Medulla oblongata (tissue), 1 donor: ENCODE measurements at regions not wholly inside any gene's neighbourhood (a gene's known extent, or its start where the extent isn't known, plus 50 kb on each side); places are given as distances from the start of the nearest gene placed in this dataset.
A peak's percentile ranks its signal among the peaks of the same experiment; 100 is the strongest.

Experiments
- DNase-seq: peaks from one replicate; pipeline ENCODE4 v3.0.0-alpha.2; 2015; ENCODE audit errors: extremely low spot score

- no peak for DNase-seq
These were observed 97.5 kb upstream of the ANO3 start for GRCh38 chr11:26234451-26234850.

- no peak for DNase-seq
These were observed 88.5 kb upstream of the ANO3 start for GRCh38 chr11:26243426-26243825.

GRCh38 chr11:26244207-26244606 lies 87.7 kb upstream of the ANO3 start:
- no peak for DNase-seq

GRCh38 chr11:26245046-26245445 lies 86.9 kb upstream of the ANO3 start:
- DNase-seq: no peak

DNA sequence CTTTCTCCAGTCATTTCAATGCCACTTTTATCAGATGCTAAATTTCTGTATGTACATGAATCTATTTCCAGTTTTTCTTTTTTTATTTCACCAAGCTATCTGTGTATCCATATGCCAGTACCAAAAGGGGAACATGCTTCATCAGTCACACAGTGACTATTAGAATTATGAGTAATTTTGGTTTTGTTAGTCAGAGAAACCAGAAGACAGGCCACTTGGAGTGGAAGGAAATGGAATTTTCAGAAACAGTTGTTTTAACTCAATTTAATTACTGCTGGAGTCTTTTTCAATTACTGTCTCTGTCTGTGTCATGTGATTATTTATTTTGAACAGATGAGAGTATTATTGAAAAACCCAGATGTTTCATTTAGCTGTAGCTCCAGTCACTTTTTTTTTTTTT lies 84.6 kb upstream of the ANO3 start:
- DNase-seq: no peak

DNA sequence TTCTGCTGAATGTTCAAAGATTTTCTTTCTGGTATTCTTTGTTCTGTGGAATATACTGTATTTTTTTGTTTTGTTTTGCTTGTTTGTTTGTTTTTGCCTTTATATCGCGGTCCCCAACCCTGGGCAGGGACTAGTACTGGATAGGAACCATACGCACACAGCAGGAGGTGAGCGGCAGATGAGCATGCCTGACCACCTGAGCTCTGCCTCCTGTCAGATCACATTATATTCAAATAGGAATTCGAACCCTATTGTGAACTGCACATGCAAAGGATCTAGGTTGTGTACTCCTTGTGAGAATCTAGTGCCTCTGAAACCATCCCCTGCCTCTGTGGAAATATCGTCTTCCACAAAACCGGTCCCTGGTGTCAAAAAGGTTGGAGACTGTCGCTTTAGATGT lies 83.3 kb upstream of the ANO3 start:
- no peak for DNase-seq

- no peak for DNase-seq
These were observed 77.6 kb upstream of the ANO3 start for GRCh38 chr11:26254378-26254777.

GRCh38 chr11:26263769-26264168 lies 68.2 kb upstream of the ANO3 start:
- DNase-seq: no peak

DNA sequence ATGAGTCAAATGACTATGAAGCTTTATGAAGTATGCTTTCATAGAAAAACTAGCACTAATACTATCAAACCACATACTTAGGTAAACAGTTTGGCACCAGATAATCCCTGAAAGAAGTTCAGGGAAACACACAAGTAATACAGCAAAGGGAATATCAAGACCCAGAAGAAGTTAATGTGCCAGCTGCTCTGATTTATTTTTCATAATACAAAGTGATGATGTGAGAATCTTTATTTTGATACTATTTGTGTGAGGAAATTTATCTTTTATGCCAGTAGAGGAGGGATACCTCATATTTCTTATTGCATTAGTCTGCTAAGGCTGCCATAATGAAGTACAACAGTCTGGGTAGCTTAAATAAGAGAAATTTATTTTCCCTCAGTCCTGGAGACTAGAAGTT lies 67.7 kb upstream of the ANO3 start:
- no peak for DNase-seq

GRCh38 chr11:26268980-26269660 lies 62.8 kb upstream of the ANO3 start:
- DNase-seq: no peak

DNA sequence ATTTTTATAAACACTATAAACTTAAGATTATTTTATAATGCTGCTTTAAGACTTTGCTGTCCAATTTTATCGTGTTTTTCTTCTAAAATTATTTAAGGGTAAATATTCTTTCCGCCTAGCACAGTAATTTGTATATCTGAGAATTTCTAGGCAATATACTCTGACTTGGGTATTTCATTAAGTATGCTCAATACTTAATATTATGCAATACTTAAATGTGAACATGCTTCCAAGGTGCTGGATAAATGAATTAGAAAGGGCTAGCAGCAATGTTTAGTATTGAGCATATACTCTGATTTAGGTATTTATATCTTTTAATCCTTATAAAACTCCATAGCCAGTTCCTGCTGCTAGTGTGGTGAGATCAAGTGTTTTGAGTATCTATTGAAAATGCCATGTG lies 60.3 kb upstream of the ANO3 start:
- no peak for DNase-seq

- DNase-seq: peak; percentile 75
These were observed 55.0 kb upstream of the ANO3 start for GRCh38 chr11:26276798-26277424.

GRCh38 chr11:26278354-26278753 lies 53.6 kb upstream of the ANO3 start:
- DNase-seq: no peak
